ENCODE measurements at regions not wholly inside any gene's neighbourhood (a gene's known extent, or its start where the extent isn't known, plus 50 kb on each side); places are given as distances from the start of the nearest gene placed in this dataset.

DNA sequence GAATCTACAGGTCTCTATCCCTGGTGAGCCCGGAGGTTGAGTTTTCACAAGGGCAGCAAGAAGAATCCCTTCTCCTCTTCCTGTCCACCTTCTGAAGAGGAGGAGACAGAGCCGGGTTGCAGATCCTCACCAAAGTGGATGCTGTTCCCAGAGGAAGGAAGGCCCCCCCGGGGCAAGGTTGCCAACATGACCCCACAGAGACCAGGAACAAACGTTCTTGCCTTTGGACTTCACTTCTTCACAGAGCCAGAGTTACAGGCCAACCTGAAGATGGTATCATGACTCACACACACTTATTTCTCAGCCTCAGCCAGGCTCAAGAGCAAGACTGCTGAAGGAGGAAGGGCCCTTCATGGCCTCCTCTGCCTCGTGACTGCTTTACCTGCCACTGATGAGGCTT is 384.3 kb downstream of the CD83 start:
- intact Hi-C loops (cut with DNase I), result no loop called here
- 85 to 95% (median 90%) methylated on average over 5 of the region's 5 CpGs for WGBS, 3 donors
- Histone ChIP-seq H3K4me3 (no peak overlapping the region), H3K27me3 (ENCODE audit: insufficient read depth in 3 of 3, low read length in 2 of 3) (no peaks in the 10 kb centered on the region), H3K36me3 (ENCODE audit: insufficient read depth in 1 of 2, low read depth in 1 of 2) (no peaks in the 10 kb centered on the region), H3K9me3 (no peaks in the 10 kb centered on the region), H3K4me1 (no peaks in the 10 kb centered on the region), H3K27ac (no peak overlapping the region)
- no peak for TF ChIP-seq CTCF (IDR thresholded peaks at IDR 0.05)
- ATAC-seq (no peak), DNase-seq (no peak)

DNA sequence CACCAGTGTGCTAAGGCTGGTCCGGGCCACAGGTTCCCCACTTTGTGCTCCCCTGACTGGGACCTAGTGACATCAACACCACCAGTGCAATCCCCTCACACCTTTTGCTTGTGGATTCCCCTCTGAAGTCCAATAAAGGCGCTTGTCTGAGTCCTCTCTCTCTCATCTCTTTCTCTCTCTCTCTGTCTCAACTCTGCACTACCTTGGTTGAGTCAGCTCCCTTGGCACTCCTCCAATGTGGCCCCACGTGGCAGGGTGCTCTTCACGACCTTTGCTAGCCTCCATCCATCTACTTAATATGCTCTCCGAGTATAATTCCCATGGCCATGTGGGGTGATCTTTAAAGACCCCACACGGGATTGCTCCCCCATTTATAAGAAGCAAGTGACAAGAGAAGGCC is 385.0 kb downstream of the CD83 start:
- ATAC-seq (no peak), DNase-seq (no peak)
- no peak overlapping the region for H3K27ac ChIP-seq
- no peaks in the 10 kb centered on the region for H3K36me3 ChIP-seq (ENCODE audit: insufficient read depth in 1 of 2, low read depth in 1 of 2)
- no peaks in the 10 kb centered on the region for H3K9me3 ChIP-seq
- no peak for TF ChIP-seq CTCF (IDR thresholded peaks at IDR 0.05)
- intact Hi-C loops (cut with DNase I), result no loop called here
- no peaks in the 10 kb centered on the region for H3K4me1 ChIP-seq
- H3K4me3 ChIP-seq, result no peak overlapping the region
- 81 to 89% (median 84%) methylated on average over 6 of the region's 6 CpGs for WGBS, 3 donors
- no peaks in the 10 kb centered on the region for H3K27me3 ChIP-seq (ENCODE audit: insufficient read depth in 3 of 3, low read length in 2 of 3)

GRCh38 chr6:14505401-14505800 is 387.8 kb downstream of the CD83 start:
- 71 to 81% (median 74%) methylated on average over 6 of the region's 6 CpGs for WGBS, 3 donors
- H3K9me3 ChIP-seq, result no peaks in the 10 kb centered on the region
- no peak overlapping the region for H3K27ac ChIP-seq
- DNase-seq, result no peak
- ATAC-seq, result no peak
- no peak overlapping the region for H3K4me3 ChIP-seq
- intact Hi-C loops (cut with DNase I), result no loop called here
- H3K4me1 ChIP-seq, result no peaks in the 10 kb centered on the region
- H3K36me3 ChIP-seq (ENCODE audit: insufficient read depth in 1 of 2, low read depth in 1 of 2), result no peaks in the 10 kb centered on the region
- TF ChIP-seq CTCF (IDR thresholded peaks at IDR 0.05), result no peak
- H3K27me3 ChIP-seq (ENCODE audit: insufficient read depth in 3 of 3, low read length in 2 of 3), result no peaks in the 10 kb centered on the region

DNA sequence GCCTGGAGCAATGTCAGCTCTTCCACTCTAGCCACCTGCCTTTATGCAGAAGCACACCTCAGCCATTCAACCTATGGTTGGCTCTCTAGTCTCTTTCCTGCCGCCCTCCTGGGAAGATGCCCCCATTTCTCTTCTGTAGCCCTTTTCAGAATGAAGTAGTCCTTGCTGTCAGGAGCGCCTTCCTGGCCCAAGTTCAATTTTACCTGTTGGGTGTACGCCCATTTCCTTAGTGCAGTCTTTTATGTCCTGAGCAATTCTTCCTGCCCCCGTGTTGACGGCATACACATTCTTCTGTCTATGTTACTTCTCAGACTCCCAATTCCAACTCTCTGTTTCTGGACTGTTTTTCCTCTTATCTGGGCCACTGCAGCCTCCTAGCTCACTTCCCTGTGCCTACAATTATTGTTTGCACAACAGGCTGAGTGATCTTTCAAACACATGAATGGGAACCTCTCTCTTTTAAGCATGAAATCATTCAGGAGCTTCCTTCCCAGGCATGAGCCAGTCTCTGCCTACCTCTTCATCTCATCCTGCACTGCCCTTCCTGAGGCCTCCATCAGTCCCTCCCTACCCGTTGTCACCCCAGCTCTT is 389.2 kb downstream of the CD83 start:
- Histone ChIP-seq H3K27ac (no peak overlapping the region), H3K36me3 (ENCODE audit: insufficient read depth in 1 of 2, low read depth in 1 of 2) (no peaks in the 10 kb centered on the region), H3K4me3 (no peak overlapping the region), H3K9me3 (no peaks in the 10 kb centered on the region), H3K27me3 (ENCODE audit: insufficient read depth in 3 of 3, low read length in 2 of 3) (no peaks in the 10 kb centered on the region), H3K4me1 (no peaks in the 10 kb centered on the region)
- ATAC-seq (no peak), DNase-seq (no peak)
- intact Hi-C loops (cut with DNase I), result no loop called here
- WGBS, 3 donors, result 86 to 93% (median 89%) methylated on average over 6 of the region's 6 CpGs
- TF ChIP-seq CTCF (IDR thresholded peaks at IDR 0.05), result no peak

GRCh38 chr6:14509120-14509519 is 391.5 kb downstream of the CD83 start:
- DNase-seq (no peak), ATAC-seq (no peak)
- intact Hi-C loops (cut with DNase I), result no loop called here
- Histone ChIP-seq H3K27ac (no peak overlapping the region), H3K4me1 (no peaks in the 10 kb centered on the region), H3K36me3 (ENCODE audit: insufficient read depth in 1 of 2, low read depth in 1 of 2) (no peaks in the 10 kb centered on the region), H3K4me3 (no peak overlapping the region), H3K27me3 (ENCODE audit: insufficient read depth in 3 of 3, low read length in 2 of 3) (no peaks in the 10 kb centered on the region), H3K9me3 (no peaks in the 10 kb centered on the region)
- 87 to 93% (median 91%) methylated on average over 5 of the region's 5 CpGs for WGBS, 3 donors
- TF ChIP-seq CTCF (IDR thresholded peaks at IDR 0.05), result no peak
